HG03196 (cell line): ENCODE measurements at regions not wholly inside any gene's neighbourhood (a gene's known extent, or its start where the extent isn't known, plus 50 kb on each side); places are given as distances from the start of the nearest gene placed in this dataset.

Experiments used
- ATAC-seq: cut with Tn5 transposase; IDR thresholded peaks from one replicate; pipeline ENCODE4 v1.9.1; 2021; ENCODE audit not compliant: unreplicated experiment

GRCh38 chr18:24930478-24930877, 421.5 kb downstream of the ZNF521 start:
- ATAC-seq = no peak

DNA sequence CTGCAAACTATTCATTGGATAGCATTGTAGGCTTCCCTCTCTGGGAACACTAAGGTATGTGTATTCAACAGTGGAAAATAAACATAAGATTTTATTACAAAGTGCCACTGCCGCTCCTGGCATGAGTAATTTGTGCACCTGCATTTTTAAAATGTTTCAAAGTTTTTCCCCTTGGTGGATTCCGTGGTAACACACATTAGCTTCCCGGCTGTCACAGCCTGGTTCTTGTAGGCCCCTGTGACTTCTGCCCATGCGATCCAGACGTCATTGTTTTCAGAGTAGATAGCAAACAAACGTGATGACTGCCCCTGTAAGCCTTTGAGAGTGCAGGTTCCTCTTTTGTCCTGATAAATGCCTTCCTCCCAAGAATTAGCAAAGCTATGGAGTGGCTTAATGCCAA, 421.0 kb downstream of the ZNF521 start:
- no peak for ATAC-seq

- no peak for ATAC-seq
These were observed 418.6 kb downstream of the ZNF521 start for GRCh38 chr18:24933345-24933744.

- ATAC-seq = no peak
These were observed 417.6 kb downstream of the ZNF521 start for GRCh38 chr18:24934258-24934932.

DNA sequence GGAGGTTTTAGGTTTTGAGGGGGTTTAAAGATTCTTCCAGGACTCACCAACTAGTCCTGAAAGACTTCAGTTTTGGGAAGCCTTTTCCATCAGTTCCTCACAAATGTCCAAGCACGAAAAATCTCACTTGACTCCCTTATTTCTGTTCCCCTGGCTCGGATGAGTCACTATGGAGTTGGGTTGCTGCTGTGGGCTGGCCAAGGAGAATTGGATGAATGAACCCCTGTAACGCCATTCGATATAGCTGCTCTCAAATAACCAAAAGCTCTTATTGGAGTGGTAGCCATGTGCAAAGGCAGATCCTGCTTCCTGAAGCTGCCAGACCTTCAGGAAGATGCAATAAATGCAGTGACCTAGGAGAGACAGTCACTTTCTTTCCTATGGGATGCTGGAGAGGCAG, 417.0 kb downstream of the ZNF521 start:
- no peak for ATAC-seq

- no peak for ATAC-seq
These were observed 416.1 kb downstream of the ZNF521 start for GRCh38 chr18:24935896-24936295.

DNA sequence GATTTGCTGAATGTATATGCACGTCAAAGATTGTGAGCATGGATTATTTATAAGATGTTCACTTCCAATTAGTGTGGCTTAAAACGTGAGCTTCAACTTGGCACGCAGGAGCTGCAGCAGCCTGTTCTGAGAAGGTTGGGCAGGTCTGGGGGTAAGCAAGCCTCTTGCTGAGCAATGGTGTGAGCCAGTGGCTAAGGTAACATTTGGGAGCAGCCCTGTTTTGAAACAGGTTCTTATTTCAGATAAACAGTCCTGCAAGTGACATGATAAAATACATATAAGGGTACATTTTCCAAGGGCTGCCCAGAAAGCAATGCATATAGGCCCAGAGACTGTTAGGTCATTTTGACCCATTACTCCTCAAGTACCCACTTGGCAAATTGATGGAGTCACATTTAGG, 415.3 kb downstream of the ZNF521 start:
- ATAC-seq = no peak

DNA sequence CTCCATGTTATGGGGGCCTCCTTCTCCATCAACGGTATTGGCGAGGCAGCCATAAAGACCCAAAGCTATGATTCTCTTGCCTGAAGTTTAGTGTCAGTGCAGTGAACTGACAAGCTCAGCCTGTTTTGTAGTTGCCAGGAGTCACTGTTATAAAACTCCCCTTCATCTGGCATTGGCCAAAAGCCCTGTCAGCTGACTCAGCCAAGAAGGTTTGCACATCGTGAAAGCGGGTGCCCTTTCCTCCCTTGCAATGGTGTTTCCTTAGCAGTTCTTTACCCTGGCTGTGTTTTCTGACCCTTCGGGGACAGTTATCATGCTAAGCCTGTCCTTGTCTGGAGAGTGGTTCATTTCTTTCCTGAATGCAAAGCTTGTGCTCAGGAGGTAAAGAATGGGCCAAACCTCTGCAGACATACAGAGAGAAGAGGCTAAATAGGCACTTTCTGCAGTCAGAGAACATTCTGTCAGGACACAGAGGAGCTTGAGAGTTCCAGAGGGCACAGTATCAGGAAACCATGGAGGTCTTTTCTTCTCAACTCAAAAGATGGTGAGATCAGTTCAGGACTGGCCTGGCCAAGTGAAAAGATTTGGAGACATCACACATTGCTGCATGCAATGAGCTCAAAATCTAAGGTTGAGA, 414.2 kb downstream of the ZNF521 start:
- no peak for ATAC-seq

DNA sequence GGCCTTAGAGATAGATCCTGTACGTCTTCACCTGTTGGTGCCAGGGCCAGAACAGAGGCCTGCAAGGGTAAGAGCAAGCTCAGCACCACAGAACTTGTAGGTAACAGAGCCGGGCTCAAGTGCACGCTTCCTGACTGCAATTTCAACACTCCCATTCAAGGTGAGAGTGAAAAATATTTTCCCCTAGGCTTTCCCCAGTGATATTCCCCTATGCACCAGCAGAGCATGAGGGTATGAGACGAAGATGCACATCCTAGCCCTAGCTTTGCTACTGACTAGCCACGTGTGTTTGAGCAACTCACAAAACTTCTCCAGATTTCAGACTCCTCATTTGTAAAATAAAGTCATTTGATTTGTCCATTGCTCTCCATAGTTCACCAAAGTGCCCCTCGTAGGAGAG, 411.6 kb downstream of the ZNF521 start:
- ATAC-seq = no peak

- ATAC-seq = no peak
These were observed 410.6 kb downstream of the ZNF521 start for GRCh38 chr18:24941174-24941951.

- ATAC-seq = no peak
These were observed 409.8 kb downstream of the ZNF521 start for GRCh38 chr18:24942144-24942543.

- no peak for ATAC-seq
These were observed 404.3 kb downstream of the ZNF521 start for GRCh38 chr18:24947521-24948305.

- ATAC-seq = no peak
These were observed 402.1 kb downstream of the ZNF521 start for GRCh38 chr18:24949908-24950307.

- ATAC-seq = no peak
These were observed 397.6 kb downstream of the ZNF521 start for GRCh38 chr18:24954341-24954740.

DNA sequence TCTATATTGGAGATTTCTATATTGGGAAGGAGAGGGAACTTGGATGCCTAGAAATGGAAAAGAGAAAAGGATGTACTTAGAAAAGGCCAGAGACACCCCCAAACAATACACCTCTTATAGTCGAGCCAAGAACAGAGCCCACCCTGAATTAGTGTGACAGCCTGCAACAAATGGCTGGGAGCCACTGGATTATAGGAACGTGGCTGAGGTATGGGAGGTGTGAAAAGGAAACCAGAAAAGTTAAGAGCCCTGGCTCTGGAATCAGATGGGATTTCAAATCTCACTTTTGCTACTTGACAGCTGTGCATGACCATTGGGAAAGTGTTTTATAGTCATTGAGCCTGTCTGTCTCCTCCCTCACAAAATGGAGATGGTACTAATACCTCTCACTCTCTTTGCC, 394.0 kb downstream of the ZNF521 start:
- no peak for ATAC-seq

DNA sequence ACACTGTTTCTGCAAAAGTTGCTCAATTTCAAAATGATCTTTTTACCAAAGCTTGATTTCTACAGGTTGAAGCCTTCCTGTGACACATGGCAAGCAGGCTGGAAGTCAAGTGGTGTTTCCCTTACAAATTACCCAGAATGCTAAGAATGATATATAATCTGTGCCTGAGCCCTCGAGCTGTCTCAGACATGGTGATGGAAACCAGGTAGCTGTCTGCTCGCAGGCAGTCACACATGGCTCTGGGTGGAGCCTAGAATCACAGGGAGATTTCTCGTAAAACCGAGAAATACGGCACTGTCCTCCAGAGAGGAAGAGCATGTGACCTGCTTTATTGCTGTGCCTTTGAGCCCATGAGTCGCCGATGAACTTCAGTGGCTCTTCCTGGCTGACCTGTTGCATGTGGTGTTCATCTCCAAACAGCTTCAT, 392.9 kb downstream of the ZNF521 start:
- no peak for ATAC-seq

DNA sequence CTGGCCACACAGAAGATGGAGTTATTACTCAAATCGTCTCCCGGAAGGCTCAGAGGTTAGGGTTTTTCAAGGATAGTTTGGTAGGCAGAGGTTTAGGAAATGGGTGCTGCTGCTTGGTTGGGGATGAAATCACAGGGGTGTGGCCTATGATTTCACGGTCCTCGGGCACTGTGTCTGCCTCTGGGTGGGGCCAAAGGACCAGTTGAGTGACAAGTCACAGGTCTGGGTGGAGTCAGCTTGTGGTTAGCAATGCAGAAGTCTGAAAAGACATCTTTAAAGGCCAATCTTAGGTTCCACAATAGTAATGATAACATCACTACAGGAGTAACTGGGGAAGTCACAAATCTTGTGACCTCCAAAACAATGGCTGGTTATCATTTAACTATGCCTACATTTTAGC, 387.8 kb downstream of the ZNF521 start:
- ATAC-seq = peak; percentile 63

DNA sequence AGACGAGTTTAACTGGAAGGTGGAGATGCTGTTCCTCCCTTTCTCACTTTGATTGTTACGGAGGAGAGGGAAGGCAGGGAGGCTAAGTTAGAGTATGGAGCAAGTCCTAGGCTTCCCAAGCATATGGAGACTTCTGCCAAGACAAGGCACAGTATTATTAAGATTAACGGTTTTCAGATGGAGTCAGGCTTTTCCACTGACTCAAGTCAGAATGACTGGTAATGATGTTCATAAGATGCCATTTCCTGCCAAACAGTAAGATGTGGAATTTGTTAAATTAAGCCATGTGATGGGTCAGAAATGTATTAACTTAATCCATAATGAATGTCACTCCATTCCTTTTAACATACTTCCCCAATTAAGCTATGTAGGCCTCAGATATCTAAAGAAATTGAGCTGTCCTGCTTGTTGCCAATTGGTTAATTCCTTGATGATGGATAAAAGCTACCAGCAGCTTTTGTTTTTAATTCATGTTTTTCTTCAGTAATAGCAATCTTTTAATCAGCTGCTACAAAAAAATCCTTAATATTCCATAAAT, 383.7 kb downstream of the ZNF521 start:
- ATAC-seq = no peak

DNA sequence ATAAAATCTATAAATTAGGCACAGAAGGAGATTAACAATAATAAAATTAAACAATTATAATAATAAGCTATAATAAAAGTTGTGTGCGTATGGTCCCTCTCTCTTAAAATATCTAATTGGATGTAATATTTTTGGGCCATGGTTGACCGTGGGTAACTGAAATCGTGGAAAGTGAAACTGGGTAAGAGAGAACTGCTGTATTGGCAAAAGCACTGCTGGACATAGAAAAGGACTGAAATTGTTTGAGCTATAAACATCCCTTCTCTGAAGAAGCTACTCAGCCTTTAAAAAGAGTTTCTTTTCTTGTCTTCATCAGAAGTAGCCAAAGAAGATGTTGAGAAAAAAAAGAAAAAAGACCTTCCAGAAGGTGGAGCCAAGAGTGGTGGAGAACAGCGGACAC, 379.4 kb downstream of the ZNF521 start:
- no peak for ATAC-seq

- ATAC-seq = no peak
These were observed 377.5 kb downstream of the ZNF521 start for GRCh38 chr18:24974431-24974830.
